Spleen (tissue), 11 donors: ENCODE measurements at regions not wholly inside any gene's neighbourhood (a gene's known extent, or its start where the extent isn't known, plus 50 kb on each side); places are given as distances from the start of the nearest gene placed in this dataset.

Source experiments
- DNase-seq: peaks from one replicate; pipeline ENCODE4 v3.0.0-alpha.2; 2020
- H3K27ac ChIP-seq, 8 donors: fragments of 200-600 bp; sonication (generic) in 7 of 8; 1 replicate in 4 of 8; 2 replicates in 4 of 8; pipeline versions ENCODE4 v1.5.0 to v1.8.0; 2016 to 2021; ENCODE audit warnings: inconsistent platforms in 4 of 8, mild to moderate bottlenecking in 4 of 8, moderate library complexity in 1 of 8
- H3K27me3 ChIP-seq, 7 donors: fragments of 200-600 bp; sonication (generic) in 6 of 7; replicated peaks in 1 of 7; 1 replicate in 4 of 7; 2 replicates in 3 of 7; pipeline versions ENCODE4 v1.5.0 to v1.8.0; 2016 to 2021; ENCODE audit warnings: inconsistent platforms in 3 of 7, mild to moderate bottlenecking in 1 of 7
- H3K36me3 ChIP-seq, 6 donors: fragments of 200-600 bp; sonication (generic) in 5 of 6; 1 replicate in 4 of 6; 2 replicates in 2 of 6; pipeline versions ENCODE4 v1.5.0 to v1.8.0; 2016 to 2021; ENCODE audit warnings: inconsistent platforms in 2 of 6
- H3K4me1 ChIP-seq, 6 donors: fragments of 200-600 bp; sonication (generic) in 5 of 6; 1 replicate in 3 of 6; 2 replicates in 3 of 6; pipeline versions ENCODE4 v1.5.0 to v1.8.0; 2016 to 2021; ENCODE audit warnings: inconsistent platforms in 3 of 6
- H3K4me3 ChIP-seq, 8 donors: fragments of 200-600 bp; sonication (generic) in 7 of 8; 1 replicate in 4 of 8; 2 replicates in 4 of 8; pipeline versions ENCODE4 v1.5.0 to v1.8.0; 2016 to 2021; ENCODE audit warnings: inconsistent platforms in 4 of 8, mild to moderate bottlenecking in 4 of 8, moderate library complexity in 2 of 8
- H3K9me3 ChIP-seq, 8 donors: fragments of 200-600 bp; sonication (generic) in 7 of 8; 1 replicate in 4 of 8; 2 replicates in 4 of 8; pipeline versions ENCODE4 v1.5.0 to v1.8.0; 2016 to 2021; ENCODE audit warnings: inconsistent platforms in 4 of 8
- CTCF ChIP-seq, 11 experiments: fragments of 200-600 bp in 7 of 11; fragments of 450-650 bp in 4 of 11; sonication (generic) in 4 of 11; IDR thresholded peaks in 8 of 11; conservative IDR thresholded peaks in 3 of 11; 1 replicate in 7 of 11; 2 replicates in 4 of 11; pipeline versions ENCODE4 v1.4.0 to v1.8.0; 2016 to 2021; ENCODE audit warnings: antibody characterized with exemption in 11 of 11, inconsistent platforms in 4 of 11, mild to moderate bottlenecking in 1 of 11
- POLR2A ChIP-seq, 3 donors: fragments of 450-650 bp; IDR thresholded peaks; one replicate each; pipeline ENCODE4 v1.5.1; 2017; ENCODE audit warnings: antibody characterized with exemption in 3 of 3, mild to moderate bottlenecking in 1 of 3
- POLR2AphosphoS5 ChIP-seq, 3 donors: sonication (generic); formaldehyde crosslinking; IDR thresholded peaks; one replicate each; pipeline ENCODE4 v1.5.1; 2017; ENCODE audit warnings: antibody characterized with exemption in 3 of 3
- WGBS, 5 donors: extraction: QIAGEN DNeasy Blood & Tissue Kit in 3 of 5; methylation state at CpG; one replicate each; pipeline versions ENCODE4 v1.1.5 to v1.1.7; 2013 to 2018; 5-methylcytosine and 5-hydroxymethylcytosine counted together
- intact Hi-C: fragments of 100-400 bp; cut with DNase I; formaldehyde crosslinking; loops from one replicate; pipeline ENCODE4 v1.15.0; 2023; ENCODE audit warnings: low total_unique reads
- donor health status: healthy with polysubstance abuse.
- donor health status: DM: no; HTN: no; CAD: no; lungs with moderate emphysema.
- donor health status: DM: no; HTN: no; CAD: no.
- donor health status: Bipolar disorder and iron deficiency.
- donor health status: healthy.
- donor health status: DM: no; HTN: no; CAD: no.
- donor health status: DM: yes; HTN: yes; CAD: no.

- Histone ChIP-seq H3K36me3 (no peaks in the 10 kb centered on the region), H3K9me3 (no peaks in the 10 kb centered on the region), H3K27ac (no peak overlapping the region), H3K4me3 (no peak overlapping the region), H3K4me1 (peaks cover 0 to 14% (median 8%) of the 10 kb centered on the region in 6 donors), H3K27me3 (no peaks in the 10 kb centered on the region)
- 96 to 100% (median 98%) methylated on average over 1 of the region's 1 CpG for WGBS, 5 donors
- TF ChIP-seq POLR2A (IDR thresholded peaks at IDR 0.05), result no peak
- no peak for TF ChIP-seq POLR2AphosphoS5 (IDR thresholded peaks at IDR 0.05)
- no peak for TF ChIP-seq CTCF (IDR thresholded peaks at IDR 0.05 in 8 of 11, conservative IDR thresholded peaks at IDR 0.05 in 3 of 11)
- no peak for DNase-seq
- intact Hi-C loops, result no loop called here
Measured at GRCh38 chr1:172885971-172886370, 164.8 kb downstream of the TNFSF18 start.

- Histone ChIP-seq H3K4me3 (no peak overlapping the region), H3K9me3 (no peaks in the 10 kb centered on the region), H3K4me1 (peaks cover 0 to 14% (median 8%) of the 10 kb centered on the region in 6 donors), H3K27ac (no peak overlapping the region), H3K36me3 (no peaks in the 10 kb centered on the region), H3K27me3 (no peaks in the 10 kb centered on the region)
- 93 to 100% (median 93%) methylated on average over 1 of the region's 1 CpG for WGBS, 5 donors
- TF ChIP-seq POLR2AphosphoS5 (IDR thresholded peaks at IDR 0.05) (no peak), POLR2A (IDR thresholded peaks at IDR 0.05) (no peak), CTCF (IDR thresholded peaks at IDR 0.05 in 8 of 11, conservative IDR thresholded peaks at IDR 0.05 in 3 of 11) (no peak)
- no peak for DNase-seq
- intact Hi-C loops, result no loop called here
Measured at GRCh38 chr1:172887162-172887561, 163.6 kb downstream of the TNFSF18 start.

GRCh38 chr1:172893146-172893841, 157.4 kb downstream of the TNFSF18 start:
- Histone ChIP-seq H3K36me3 (no peaks in the 10 kb centered on the region), H3K27ac (peak overlapping the region in 1 of 8 donors; percentile 3), H3K27me3 (no peaks in the 10 kb centered on the region), H3K4me3 (no peak overlapping the region), H3K4me1 (peaks cover 14 to 32% (median 18%) of the 10 kb centered on the region in 6 donors), H3K9me3 (no peaks in the 10 kb centered on the region)
- intact Hi-C loops, result no loop called here
- DNase-seq, result no peak
- 48 to 79% (median 65%) methylated on average over 1 of the region's 1 CpG for WGBS, 5 donors
- no peak for TF ChIP-seq POLR2A (IDR thresholded peaks at IDR 0.05)
- no peak for TF ChIP-seq CTCF (IDR thresholded peaks at IDR 0.05 in 8 of 11, conservative IDR thresholded peaks at IDR 0.05 in 3 of 11)
- no peak for TF ChIP-seq POLR2AphosphoS5 (IDR thresholded peaks at IDR 0.05)

- peak overlapping the region in 2 of 8 donors; percentile 9 to 50 for H3K4me3 ChIP-seq
- no peaks in the 10 kb centered on the region for H3K9me3 ChIP-seq
- TF ChIP-seq POLR2A (IDR thresholded peaks at IDR 0.05), result no peak
- TF ChIP-seq CTCF (IDR thresholded peaks at IDR 0.05 in 8 of 11, conservative IDR thresholded peaks at IDR 0.05 in 3 of 11), result no peak
- no peak for TF ChIP-seq POLR2AphosphoS5 (IDR thresholded peaks at IDR 0.05)
- intact Hi-C loops, result no loop called here
- no peaks in the 10 kb centered on the region for H3K36me3 ChIP-seq
- 57 to 75% (median 65%) methylated on average over 8 of the region's 8 CpGs for WGBS, 5 donors
- H3K4me1 ChIP-seq, result peaks cover 14 to 32% (median 18%) of the 10 kb centered on the region in 6 donors
- peak overlapping the region; percentile 34 to 80 (median 70) for H3K27ac ChIP-seq
- H3K27me3 ChIP-seq, result no peaks in the 10 kb centered on the region
- no peak for DNase-seq
Measured at GRCh38 chr1:172894349-172895049, 156.2 kb downstream of the TNFSF18 start.
